ENCODE measurements at regions not wholly inside any gene's neighbourhood (a gene's known extent, or its start where the extent isn't known, plus 50 kb on each side); places are given as distances from the start of the nearest gene placed in this dataset.
A peak's percentile ranks its signal among the peaks of the same experiment; 100 is the strongest.
"Not testable (repeated sequence)": the region's sequence is repeated elsewhere in the genome, so short reads cannot be mapped to it uniquely, and the experiment has no call there.

DNA sequence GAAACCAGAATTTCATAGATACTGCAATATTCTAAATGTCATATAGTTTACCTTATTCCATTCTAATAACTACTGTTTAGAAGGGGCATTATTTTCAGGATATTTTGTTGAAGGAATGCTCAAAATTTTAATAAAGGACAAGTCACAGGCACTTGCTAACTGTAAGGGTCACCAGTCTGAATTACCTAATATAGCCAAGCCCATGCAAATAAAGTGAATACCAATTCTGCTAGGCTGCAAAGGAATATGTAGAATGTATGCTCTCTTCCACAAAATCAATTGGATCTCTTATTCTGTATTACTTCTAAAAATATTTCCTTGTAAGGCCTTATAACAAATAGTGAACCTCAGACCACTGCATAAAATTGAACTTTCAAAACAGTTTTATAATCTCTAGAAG, 52.3 kb upstream of the FAT4 start:
- DNase-seq = no peak

DNA sequence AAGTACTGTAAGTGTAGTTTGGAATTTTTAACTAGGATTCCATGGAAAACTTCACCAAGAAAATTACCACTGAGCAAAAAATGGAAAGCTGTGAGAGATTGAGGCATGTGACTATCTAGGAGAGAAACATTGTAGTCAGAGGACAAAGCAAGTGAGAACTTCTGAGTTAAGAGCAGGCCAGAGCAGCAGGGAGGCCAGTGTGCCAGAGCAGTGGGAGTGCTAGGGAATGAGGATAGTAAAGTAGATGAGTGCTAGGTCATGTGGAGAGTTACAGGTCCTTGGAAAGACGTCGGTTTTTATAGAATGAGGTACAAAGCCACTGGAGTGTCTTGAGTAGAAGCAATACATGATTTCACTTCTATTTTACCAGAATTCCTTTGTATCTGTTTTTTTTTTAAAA, 52.7 kb upstream of the FAT4 start:
- no peak for DNase-seq

DNA sequence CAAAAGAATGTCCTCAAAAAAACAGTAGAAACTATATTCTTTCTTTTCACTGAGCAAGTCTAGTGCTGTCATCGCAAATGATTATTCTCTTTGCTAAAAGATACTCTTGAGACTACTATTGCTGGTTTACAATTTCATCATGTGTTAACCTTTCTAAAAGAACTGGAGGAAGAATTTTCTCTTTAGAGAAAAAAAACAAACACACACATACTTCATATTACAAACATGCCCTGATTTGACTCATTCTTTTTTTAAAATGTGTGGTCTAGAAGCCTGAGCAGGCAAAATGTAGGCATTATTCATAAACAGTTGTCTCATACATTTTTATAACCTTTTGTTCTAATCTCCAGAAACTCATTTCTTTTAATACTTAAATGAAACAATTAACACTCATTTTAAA, 60.6 kb upstream of the FAT4 start:
- no peak for DNase-seq

DNA sequence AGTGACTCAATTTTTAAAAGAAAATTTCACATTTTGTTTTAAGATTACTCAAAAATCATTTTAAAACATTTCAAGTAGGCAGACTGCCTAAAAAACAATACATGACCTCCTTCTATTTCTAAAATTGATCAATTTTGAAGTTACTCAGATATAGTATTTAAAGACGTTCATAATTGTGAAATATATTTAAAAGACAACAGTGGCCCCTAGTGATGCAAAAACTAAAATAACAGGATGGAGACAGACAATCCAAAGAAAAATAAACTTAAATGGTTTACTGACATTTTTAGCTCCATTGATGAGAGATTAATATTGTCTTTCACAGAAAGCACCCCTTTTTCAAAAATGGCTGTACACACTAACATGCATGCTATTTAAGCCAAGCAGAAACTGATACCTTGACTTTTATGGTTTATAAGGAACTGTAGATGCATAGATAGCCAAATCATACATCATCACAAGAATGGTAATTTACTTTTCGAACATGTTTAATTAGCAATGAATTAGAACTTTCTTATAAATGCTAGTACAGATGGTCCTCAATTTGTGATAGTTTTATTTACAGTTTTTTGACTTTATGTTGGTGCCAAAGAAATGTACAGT, 69.8 kb upstream of the FAT4 start:
- peak; percentile 4 for DNase-seq

DNA sequence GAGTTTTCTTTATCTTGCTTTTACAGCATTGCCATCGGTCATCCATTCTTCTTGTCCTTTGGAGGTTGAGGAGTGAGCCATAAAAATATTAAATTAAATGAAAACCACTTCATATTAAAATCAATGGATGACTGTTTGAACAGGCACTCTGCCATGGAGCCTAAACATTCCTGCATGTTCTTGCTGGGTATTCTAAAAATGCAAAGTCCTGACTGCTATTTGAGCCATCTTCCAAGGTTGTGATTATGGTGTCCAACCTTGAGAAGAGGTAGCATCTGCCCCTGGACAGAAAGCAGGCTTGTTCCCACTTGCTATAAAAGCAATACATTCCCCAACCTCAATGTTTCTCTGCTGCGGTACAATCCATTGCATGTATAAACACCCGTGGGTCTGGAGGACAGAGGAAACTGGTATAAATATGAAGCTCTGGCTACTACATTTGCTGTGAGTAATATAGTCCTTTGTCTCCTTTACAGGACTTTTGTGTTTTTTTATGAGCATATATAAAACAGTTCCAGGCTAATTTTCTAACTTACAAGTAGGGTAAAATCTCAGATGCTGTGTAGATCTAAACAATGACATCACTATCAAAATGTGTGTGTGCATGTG, 70.9 kb upstream of the FAT4 start:
- DNase-seq = no peak

DNA sequence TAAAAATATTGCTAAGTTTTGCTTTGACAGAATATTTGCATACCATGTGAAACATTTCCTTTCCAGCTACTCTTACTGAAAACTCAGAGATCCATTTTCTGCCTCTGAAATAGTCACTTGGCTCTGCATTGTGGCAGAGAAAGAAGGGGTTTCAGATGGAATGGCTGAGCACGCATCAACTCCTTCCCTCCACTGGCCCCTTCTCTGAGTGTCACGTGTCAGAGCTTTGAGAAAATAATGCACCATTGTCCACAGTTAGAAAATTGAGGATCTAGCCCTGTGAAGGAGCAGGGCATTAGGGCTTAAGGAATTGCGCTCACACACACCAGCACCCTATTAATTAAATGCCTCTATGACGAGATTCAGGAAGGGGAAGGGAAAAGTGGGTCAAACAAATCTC, 78.8 kb upstream of the FAT4 start:
- no peak for DNase-seq

DNA sequence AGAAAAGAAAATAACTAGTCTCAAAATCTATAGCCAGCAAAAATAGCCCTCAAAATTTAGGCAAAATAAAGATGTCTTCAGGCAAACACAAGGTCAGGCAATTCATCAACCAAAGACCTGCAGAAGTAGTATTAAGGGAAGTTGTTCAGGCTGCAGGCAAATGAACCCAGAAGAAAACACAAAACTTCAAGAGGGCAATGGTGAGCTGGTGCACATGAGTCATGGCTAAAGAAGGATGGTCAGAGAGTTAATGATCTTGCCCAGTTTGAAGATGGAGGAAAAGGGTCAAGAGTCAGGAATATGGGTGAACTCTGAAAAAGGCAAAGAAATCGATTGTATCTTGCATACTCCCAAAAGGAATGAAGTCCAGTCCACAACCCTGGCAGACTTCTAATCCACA, 83.1 kb upstream of the FAT4 start:
- DNase-seq = no peak

DNA sequence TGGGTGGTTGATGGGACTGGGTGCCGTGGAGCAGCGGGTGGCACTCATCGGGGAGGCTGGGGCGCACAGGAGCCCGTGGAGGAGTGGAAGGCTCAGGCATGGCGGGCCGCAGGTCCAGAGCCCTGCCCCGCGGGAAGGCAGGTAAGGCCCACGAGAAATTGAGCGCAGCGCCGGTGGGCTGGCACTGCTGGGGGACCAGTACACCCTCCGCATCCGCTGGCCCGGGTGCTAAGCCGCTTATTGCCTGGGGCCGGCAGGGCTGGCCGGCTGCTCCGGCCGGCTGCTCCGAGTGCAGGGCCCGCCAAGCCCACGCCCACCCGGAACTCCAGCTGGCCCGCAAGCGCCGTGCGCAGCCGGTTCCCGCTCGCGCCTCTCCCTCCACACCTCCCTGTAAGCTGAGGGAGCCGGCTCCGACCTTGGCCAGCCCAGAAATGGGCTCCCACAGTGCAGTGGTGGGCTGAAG, 85.1 kb upstream of the FAT4 start:
- DNase-seq = no peak

DNA sequence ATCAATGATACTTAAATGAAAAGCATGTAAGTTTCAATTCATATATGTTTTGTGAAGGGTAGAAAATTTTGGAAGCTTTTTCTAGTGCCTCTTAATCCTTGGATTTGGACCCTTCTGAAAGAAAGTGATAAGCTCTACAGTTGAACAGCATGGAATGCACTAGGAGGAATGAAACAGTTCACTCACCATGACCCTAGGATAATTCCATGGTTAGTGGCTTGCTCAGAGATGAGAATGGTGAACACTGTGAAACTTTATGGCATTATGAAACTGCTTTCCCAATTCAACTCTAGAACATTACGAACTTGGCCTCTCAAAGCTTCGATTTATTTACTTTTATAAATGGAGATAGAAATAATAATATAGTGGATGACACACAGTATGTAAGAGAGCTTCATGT, 88.9 kb upstream of the FAT4 start:
- DNase-seq = no peak

DNA sequence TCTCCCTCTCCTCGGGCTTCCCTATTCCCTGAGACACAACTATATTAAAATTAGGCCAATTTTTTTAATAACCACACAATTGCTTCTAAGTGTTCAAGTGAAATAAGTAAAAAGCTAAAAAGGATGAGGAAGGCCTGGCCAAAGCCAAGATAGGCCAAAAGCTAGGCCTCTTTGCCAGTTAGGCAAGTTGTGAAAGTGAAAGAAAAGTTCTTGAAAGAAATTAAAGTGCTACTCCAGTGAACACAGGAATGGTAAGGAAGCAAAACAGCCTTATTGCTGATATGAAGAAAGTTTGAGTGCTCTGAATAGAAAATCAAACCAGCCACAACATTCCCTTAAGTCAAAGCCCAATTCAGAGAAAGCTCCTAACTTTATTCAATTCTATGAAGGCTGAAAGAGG, 114.2 kb upstream of the FAT4 start:
- DNase-seq = no peak

DNA sequence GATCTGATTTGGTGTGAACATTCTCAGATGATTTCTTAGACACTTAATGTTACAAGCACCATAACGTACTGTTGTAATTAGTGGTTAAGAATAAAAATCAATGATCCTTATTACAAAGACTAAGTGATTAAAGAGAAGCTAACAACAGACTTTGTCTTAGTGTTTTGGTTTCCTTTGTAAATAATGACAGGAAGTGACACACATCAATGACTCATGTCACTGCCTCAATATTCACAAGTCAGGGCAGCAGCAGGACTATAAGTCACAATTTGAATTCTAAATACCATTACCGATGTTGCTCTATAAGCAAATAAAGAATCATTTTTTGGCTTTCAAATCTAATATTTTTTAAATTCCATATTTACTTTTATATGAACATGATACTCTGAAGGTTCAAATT, 115.8 kb upstream of the FAT4 start:
- DNase-seq = no peak

DNA sequence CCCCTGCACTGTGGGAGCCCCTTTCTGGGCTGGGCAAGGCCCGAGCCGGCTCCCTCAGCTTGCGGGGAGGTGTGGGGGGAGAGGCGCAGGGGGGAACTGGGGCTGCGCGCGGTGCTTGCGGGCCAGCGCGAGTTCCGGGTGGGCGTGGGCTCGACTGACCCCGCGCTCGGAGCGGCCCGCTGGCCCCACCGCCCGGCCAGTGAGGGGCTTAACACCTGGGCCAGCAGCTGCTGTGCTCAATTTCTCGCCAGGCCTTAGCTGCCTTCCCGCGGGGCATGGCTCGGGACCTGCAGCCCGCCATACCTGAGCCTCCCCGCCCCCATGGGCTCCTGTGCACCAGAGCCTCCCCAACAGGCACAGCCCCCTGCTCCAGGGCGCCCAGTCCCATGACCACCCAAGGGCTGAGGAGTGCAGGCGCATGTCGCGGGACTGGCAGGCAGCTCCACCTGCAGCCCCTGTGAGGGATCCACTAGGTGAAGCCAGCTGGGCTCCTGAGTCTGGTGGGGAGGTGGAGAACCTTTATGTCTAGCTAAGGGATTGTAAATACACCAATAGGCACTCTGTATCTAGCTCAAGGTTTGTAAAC, 122.8 kb upstream of the FAT4 start:
- not testable (repeated sequence) for DNase-seq

DNA sequence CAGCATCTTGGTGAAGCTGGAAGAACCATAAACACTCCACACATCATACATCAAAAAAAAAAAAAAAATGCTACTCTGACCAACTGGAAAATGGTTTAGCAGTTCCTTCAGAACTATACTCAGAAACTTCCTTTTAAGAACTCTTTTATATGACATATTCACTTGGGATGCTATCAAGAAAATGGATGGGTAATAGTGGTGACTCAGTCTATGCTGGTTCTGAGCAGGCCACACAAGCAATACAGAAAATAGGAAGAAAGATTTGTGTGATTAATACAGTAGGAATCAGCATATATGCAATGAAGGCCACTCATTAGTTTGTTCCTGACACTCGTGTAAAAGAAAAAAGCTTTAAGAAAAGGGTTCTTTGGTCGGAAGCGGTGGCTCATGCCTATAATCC, 123.5 kb upstream of the FAT4 start:
- DNase-seq = no peak

DNA sequence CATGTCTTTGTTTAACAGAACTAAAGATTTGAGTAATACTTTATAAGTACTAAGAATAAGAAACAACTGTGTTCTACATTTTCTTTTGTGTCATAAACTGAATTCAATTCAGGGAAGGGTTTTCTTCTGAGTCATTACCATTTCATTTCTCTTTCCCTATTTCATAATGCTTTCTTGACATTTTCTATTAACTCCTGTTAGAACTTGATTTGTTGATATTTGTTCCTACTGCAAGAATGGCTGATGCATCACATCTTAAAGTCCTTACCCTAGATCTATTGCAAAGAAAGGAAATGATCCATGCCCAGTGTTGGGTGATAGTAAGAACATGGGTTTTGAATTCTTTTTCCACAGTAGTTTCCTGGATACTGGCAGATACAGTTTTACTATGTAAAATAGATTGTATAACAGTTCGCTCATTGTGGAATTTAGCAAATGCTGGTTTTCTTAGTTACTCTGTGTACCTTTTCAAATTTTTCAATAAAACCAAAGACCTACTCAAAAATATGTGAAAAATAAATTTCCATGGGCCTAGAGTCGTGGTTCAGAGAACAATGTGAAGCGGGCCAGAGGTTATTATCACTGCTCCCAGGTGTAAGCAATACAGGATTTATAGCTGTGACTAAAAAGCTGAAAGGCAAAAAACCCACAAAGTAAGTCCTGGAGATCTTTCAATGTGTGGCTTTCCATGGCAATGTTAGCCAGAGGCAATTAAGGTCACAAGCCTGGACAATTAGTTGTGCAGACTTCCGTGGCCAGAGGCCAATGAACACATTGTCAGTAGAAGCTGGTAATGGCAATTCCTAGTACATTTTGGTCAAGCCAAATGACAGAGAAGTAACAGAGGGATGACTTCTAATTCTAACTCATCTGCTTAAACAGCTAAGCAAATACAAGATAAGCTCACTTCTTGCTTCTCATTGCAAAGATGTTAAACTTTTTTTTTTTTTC, 127.3 kb upstream of the FAT4 start:
- no peak for DNase-seq

DNA sequence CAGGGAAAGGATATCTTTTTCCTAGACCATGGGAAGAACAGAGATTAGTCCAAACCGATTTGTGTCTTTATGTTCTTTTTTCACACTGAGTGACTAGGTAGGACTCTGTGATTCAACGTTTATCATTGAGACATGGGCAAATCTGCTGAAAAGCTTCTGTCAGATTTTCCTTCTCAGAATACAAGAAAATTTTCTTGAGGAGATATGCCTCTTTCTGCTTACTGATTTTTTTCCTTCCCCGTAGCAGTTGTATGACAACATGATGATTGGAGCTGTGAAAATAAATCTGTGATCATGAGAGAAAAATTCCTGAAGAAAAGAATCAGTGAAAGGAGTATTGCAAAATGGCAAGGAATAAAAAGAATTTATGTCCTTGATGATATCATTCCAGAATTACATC, 130.6 kb upstream of the FAT4 start:
- no peak for DNase-seq

DNA sequence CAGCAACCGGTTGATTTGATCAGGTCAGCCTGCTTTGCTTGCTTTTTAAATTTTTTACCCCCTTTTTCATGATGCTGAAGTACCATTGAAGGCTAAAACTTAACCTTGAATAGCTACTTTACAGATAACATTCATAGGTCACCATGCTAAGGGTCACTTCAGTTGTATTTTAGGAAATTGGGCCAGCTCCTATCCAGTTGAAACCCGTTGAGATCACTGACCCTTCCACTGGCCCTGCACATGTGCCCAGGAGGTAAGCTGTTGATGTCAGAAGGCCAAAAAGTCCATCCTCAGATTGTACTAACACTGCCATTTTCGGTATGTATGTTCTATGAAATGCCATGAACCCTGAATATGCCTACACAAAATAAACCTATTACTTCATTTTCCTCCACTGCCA, 133.0 kb upstream of the FAT4 start:
- DNase-seq = no peak

DNA sequence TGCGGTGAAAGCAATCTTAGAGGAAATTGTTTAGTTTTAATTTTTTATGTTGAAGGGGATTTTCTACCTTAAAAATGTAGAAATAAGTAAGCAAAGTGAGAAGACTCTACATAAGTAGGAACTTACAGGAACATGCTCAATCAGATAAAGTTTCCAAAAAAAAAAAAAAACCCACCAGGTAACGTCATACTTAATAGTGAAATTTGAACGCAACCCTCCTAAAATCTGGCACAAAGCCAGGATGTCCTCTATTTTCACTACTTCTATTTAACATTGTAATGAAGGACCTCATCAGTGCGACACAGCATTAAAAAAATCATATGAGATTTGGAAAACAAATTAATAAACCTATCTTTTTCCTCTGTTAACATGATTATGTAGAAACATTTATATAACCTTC, 135.0 kb upstream of the FAT4 start:
- no peak for DNase-seq

DNA sequence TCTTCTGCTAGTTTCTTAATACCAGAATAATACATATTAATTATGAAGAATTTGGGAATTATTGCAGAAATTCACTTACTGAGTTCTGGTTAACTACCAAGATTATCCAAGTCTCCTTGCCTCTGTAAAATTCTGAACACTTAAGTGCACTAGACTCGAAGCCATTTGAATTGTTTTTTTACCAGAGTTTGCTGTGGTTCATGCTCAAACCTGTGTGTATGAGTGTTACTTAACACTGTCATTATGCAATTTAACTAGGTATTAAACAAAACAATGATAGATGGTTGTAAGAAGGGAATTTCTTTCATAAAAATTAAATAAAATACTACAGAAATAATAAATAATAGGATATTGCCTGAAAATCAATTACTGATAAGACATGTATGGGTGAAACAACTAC, 145.6 kb upstream of the FAT4 start:
- no peak for DNase-seq

DNA sequence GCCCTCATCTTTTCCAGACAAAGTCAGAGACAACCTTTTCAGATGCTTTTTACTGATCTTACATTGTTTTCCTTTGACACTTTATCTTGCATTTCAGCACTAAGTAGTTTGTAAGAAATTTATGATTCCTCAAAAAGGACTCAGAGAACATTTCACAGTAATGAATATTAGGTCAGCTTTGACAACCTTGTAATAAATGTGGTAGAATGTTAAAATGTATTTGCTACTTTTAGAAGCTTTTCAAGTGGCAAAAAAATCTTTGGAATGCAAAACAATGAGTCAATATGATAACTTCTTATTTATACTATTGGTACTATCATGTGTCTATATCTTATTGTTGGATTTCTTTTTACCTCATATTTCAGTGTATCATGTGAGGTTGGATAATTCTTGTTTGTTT, 146.2 kb upstream of the FAT4 start:
- DNase-seq = no peak

DNA sequence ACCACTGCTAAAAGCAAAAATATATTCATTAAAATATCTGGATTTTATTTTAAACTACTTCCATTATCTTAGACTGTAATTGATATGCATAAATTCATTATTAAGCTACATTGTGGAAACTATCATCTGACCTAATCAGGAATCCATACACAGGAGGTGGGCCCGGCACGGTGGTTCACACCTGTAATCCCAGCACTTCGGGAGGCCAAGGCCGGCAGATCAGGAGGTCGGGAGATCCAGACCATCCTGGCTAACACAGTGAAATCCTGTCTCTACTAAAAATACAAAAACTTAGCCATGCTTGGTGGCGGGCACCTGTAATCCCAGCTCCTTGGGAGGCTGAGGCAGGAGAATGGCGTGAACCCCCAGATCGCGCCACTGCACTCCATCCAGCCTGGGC, 148.7 kb upstream of the FAT4 start:
- DNase-seq = not testable (repeated sequence)

DNA sequence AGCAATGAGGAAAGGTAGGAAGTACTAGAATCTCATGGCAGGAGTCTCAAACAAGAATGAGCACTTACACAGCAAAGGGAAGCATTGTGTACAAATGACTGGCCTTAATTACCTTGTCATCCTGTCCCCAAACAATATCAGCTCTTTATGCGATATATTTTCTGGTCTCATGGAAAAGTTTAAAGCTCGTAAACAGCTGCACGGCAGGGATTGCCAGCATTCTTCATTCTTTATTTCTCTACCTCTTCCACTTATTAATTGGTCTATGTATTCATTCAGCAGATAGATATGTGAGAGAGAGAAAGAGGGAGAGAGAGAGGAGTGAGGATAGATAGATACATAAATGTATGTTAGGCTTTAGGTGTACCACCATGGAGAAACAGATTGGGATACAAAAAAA, 155.8 kb upstream of the FAT4 start:
- no peak for DNase-seq

DNA sequence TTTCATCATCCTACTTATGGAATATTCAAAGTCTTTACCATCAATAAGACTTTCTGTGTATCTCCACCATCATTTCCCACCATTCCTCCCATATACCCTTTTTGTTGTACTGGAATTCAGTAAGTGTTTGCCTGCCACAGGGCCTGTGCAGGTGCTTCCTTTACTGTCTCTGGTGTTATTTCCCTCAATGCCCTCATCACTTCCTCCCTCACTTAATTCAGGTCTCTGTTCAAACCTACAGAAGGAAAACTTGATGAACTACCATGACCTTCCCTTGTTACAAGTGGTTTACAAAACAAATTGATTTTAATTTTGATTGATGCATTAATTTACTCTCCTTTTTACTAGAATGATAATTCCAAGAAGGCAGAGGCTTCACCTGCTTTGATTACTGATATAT, 159.5 kb upstream of the FAT4 start:
- no peak for DNase-seq

DNA sequence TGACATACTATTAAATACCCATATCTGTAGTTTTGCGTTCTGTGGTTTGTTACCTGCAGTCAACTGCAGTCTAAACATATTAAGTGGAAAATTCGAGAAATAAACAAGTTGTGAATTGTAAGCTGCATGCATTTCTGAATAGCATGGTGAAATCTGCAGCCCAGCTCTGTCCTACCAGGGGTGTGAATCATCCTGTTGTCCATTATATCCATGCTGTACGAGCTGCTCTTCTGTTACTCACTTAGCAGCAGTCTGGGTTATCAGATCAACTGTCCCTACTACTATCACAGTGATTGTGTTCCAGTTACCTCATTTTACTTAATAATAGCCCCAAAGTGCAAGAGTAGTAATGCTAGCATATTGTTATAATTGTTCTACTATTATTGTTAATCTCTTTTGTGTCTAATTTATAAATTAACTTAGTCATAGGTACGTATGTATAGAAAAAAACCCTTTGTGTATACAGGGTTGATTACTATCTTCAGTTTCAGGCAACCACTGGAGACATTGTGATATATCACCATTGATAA, 173.7 kb upstream of the FAT4 start:
- no peak for DNase-seq

DNA sequence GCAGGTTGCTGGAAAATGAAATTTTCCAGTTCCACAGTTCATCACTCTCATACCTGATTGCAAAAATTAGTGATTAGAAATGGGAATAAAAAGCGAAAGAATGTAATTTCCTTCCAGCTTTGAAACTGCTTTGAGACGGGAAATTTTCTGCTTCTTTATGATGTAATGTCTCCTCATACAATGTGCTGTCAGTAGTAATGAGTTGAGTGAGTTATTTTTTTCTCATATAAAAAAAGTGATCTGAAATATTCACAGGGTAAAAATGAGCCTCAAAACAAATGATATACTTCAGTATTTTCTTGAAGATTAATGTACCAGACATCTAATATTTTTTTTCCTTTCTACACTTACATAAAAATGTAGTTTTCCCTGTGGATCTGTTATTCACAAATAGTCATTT, 179.1 kb upstream of the FAT4 start:
- DNase-seq = no peak

All from NCI-H1092 (cell line).